Vagina (tissue), 2 donors: ENCODE measurements at regions not wholly inside any gene's neighbourhood (a gene's known extent, or its start where the extent isn't known, plus 50 kb on each side); places are given as distances from the start of the nearest gene placed in this dataset.

Experiments used
- POLR2A ChIP-seq, 2 donors: fragments of 450-650 bp; IDR thresholded peaks; one replicate each; pipeline ENCODE4 v1.6.1; 2017; ENCODE audit warnings: antibody characterized with exemption in 2 of 2, mild to moderate bottlenecking in 2 of 2, moderate library complexity in 2 of 2
- POLR2AphosphoS5 ChIP-seq, 2 donors: sonication (generic); formaldehyde crosslinking; IDR thresholded peaks; one replicate each; pipeline ENCODE4 v1.9.0; 2017; ENCODE audit warnings: antibody characterized with exemption in 2 of 2, mild to moderate bottlenecking in 2 of 2, low read depth in 1 of 2; ENCODE audit not compliant: insufficient read depth in 1 of 2
- TF ChIP-seq, protein P1 (sequence below), 3 experiments: fragments of 450-650 bp in 2 of 3; fragments of 200-600 bp in 1 of 3; sonication (generic) in 1 of 3; IDR thresholded peaks; one replicate each; pipeline ENCODE4 v1.5.1; 2017 to 2019; ENCODE audit warnings: antibody characterized with exemption in 3 of 3, mild to moderate bottlenecking in 2 of 3, moderate library complexity in 2 of 3

DNA sequence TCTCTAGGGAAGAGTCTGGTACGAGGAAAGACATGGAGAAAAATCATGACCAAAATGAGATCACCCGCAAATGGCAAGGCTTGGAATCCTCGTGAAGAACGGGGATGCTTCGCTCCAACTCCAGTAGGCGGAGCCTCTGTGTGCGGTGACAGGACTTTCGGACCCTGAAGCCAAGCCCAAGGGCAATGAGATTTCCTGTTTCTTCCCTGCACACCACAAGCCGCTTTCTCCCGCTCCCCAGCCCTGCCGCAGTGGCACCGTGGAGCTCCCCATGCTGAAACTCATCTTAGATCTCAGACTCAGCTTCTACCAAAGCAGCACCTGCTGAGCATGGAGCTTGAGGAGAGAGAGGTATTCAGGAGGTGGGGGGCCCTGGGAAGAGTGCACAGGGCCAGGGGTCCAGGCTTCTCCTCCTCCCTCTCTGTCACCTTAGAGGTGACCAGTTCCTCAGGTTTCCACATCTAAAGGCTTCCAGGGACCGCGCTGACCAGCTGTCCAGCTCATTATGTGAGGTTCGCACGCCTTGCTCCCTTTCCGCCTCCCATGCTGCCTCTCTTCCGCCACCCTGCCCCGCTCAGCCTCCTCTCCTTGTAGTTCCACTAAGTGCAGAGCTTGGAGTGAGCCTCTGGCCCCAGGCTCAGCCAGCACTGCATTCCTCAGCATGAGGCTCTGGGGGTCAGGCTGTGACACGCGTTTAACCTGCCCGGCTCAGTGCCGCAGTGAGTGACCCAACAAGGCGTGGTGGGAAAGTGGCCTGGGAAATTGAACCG is 153.8 kb upstream of the SOX1 start:
- TF ChIP-seq, protein P1, sequence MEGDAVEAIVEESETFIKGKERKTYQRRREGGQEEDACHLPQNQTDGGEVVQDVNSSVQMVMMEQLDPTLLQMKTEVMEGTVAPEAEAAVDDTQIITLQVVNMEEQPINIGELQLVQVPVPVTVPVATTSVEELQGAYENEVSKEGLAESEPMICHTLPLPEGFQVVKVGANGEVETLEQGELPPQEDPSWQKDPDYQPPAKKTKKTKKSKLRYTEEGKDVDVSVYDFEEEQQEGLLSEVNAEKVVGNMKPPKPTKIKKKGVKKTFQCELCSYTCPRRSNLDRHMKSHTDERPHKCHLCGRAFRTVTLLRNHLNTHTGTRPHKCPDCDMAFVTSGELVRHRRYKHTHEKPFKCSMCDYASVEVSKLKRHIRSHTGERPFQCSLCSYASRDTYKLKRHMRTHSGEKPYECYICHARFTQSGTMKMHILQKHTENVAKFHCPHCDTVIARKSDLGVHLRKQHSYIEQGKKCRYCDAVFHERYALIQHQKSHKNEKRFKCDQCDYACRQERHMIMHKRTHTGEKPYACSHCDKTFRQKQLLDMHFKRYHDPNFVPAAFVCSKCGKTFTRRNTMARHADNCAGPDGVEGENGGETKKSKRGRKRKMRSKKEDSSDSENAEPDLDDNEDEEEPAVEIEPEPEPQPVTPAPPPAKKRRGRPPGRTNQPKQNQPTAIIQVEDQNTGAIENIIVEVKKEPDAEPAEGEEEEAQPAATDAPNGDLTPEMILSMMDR (IDR thresholded peaks at IDR 0.05): no peak
- TF ChIP-seq POLR2AphosphoS5 (IDR thresholded peaks at IDR 0.05; ENCODE audit: insufficient read depth in 1 of 2, low read depth in 1 of 2) (no peak), POLR2A (IDR thresholded peaks at IDR 0.05) (no peak)
